ENCODE measurements at regions not wholly inside any gene's neighbourhood (a gene's known extent, or its start where the extent isn't known, plus 50 kb on each side); places are given as distances from the start of the nearest gene placed in this dataset.

DNA sequence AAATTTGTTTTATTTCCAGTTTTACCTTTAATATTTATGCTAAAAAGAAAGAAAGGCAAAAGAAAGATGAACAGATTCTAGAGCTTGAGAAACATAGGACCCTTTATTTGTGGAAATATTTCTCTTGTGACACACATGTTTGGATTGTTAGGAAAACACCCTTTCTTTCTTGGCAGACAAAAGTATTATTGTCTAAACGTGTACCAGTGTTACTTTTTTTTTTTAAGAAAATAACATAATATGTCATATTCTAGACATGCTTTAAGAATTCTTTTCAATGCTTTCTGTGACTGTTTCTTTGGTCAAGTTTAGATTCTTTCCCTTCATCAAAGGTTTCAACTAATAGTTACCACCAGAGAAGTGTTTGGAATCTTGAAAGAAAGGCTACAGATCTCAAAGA lies 183.4 kb upstream of the CNR1 start:
- no peak for DNase-seq (ENCODE audit: low read depth)

DNA sequence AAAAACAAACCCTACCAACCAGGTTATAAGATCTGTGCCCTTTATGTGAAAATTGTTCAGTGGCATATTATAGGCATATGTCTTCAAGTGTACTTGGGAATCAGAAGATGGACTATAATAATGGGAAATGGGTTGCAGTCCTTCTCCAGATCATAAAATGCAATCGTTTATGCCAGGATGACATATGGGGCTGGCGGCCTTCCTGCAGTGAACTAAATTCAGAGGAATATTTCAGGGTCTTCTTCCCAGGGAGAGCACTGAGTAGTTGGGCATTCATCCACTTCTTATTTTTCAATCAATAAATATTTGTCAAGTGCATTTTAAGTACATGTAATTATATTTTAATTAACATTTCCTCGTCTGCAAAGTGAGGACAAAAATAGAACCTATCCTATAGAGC lies 176.2 kb upstream of the CNR1 start:
- DNase-seq (ENCODE audit: low read depth), result no peak

- DNase-seq (ENCODE audit: low read depth), result no peak
Measured at GRCh38 chr6:88339761-88340160, 173.6 kb upstream of the CNR1 start.

GRCh38 chr6:88321306-88321705 lies 155.2 kb upstream of the CNR1 start:
- no peak for DNase-seq (ENCODE audit: low read depth)

GRCh38 chr6:88311561-88311960 lies 145.4 kb upstream of the CNR1 start:
- no peak for DNase-seq (ENCODE audit: low read depth)

DNA sequence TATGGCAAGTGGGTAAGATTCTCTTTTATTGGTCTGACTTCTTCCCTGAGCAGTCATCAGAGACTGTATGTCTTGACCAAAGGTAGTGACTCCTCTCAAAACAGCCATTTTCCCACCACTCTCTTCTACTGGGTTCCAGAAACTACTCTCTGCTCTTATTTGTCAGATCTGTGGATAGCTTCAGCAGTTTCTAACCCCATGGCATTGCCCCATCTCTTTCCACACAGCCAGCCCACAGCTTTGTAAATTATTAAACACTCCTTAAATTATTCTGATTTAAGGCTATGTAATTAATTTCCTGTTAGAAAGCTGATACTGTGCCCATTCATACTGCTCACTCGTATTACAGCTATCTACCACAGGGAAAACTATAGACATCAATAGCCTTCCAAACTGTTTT lies 138.4 kb upstream of the CNR1 start:
- no peak for DNase-seq (ENCODE audit: low read depth)

DNA sequence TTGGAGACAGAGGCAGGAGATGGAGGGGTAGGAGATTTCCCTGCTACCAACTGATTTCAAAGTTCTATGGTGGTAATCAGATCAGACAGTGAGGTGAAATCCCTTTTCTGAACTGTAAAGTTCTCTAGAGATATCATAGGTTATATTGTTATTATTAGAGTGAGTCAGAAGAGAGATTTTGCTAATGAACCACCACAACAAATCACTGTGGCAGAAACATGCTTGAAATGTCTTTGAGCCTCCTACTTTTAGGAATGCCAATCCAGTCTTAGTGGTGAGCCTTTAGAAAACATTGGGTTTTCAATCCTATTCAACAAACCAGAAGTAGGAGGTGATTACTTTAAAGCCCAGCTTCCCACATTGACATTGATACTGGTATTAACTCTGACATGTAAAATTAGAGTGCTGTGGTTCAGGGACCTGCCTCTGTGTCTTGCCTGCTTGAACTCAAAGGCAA lies 136.7 kb upstream of the CNR1 start:
- no peak for DNase-seq (ENCODE audit: low read depth)

- DNase-seq (ENCODE audit: low read depth), result no peak
Measured at GRCh38 chr6:88301888-88302768, 136.0 kb upstream of the CNR1 start.

DNA sequence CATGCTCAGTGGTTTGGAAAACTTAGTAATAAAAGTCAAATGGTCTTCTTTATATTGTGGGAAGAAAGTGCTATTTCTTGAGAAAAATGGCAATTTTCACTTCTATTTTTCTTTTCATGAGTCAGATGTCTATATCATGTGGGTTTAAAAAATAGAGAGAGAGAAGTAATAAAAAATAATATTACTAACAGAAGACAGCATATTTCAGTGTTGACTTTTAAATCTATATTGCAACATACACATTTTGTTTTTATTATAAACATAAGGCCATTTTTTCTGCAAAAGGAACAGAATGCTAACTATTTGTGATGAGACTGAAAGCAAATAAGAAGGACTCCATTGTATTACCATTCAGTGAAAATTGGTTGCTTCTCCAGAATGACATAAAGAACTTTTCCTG lies 135.1 kb upstream of the CNR1 start:
- DNase-seq (ENCODE audit: low read depth), result no peak

DNA sequence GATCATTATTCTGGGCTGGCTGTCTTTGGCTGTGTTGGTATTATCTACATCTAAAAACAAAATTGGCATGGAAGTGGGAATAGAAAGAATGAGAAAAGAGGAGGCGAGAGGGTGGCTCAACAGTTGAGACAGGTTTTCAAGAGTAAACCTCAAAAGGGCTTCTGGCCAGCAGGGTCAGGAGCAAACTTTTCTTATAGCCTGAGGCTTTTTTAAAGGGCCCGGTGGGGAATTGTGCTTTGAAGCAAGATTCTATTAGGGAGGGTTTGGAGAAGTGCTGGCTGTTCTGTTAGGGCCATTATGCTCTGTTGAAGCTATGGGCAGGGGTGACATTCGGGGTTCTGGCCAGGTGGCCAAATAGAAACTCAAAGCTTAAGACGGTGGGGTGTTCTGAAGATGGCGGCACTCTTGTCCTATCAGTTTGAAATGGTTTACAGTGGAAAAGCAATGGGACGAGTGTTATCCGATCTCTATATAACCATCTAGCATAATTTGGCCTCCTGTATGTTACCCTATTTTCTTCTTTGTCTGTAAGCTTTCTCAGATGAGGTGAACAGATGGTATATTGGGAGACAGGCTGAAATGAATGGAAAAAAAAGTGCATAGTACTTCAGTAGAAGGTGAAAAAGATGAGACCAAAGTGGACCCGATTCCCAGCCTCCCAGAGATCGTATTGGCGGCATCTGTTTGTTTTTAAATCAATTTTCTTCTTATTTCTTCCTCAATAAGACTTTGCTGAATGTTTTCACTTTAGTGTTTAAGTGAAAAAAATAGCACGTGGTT lies 132.1 kb upstream of the CNR1 start:
- no peak for DNase-seq (ENCODE audit: low read depth)

DNA sequence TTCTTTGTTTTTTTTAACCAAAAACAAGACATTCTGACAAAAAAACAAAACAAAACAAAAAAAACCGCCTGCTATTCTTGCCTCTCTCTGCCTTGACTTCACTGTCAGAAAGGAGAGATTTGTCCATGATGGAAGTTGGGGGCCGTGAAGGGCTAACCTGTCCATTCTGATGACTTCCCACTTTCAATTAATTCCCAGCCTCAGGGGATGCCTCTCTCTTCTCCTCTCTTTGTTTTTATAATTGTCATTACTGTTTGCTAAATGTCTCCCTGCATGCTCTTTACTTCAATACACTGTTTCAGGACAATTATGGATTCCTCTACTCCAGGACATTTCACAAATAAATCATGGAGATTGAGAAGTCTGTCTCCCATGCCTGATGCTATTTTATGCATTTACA lies 130.5 kb upstream of the CNR1 start:
- DNase-seq (ENCODE audit: low read depth), result no peak

DNA sequence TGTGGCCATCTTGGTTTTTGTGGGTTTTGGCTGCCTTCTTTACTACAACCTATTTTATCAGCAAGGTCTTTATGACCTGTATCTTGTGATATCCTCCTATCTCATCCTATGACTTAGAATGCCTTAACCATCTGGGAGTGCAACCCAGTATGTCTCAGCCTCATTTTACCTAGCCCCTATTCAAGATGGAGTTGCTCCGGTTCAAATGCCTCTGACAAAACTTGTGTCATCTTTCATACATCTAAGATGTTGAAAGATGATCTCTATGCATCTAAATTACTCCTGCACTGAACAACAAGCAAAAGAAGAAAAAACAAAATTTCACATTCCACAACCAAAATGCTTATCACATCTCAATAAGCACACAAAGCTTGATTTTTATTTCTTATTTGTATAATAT lies 129.5 kb upstream of the CNR1 start:
- no peak for DNase-seq (ENCODE audit: low read depth)

DNA sequence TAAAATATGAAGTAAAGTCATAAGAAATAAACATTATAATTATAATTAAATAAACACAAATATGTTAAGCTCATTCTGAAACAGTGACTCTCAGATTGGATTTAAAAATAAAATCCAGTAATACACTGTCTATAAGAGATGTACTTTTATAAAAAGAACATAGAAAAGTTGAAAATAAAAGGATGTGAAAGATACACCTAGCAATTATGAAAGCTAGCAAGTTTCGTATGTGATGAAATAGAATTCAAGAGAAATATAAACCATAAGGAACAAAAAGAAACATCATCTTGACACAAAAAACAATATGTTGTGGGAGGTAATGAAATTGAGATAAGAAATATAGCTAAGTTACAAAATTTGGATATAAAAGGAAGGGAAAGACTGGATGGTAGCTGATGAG lies 128.6 kb upstream of the CNR1 start:
- DNase-seq (ENCODE audit: low read depth), result no peak

DNA sequence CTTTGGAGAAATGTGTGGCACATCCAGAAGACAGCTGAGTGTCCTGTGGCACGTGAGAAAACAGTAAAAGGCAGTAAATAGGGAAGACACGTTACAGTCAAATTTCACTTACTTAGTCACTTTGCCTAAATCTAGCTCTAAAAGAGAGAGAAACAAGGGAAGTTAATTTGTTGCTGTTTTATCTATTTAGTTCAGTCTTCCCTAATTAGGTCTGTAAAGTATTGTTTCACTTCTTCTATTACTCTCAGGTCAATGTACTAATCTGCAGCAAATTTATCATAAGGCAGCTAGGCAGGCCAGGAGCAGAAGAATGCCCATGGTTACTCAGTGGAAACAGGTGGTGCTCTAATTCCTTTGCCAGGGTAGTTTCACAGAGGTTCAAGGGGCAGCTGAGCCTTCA lies 124.3 kb upstream of the CNR1 start:
- DNase-seq (ENCODE audit: low read depth), result no peak

- no peak for DNase-seq (ENCODE audit: low read depth)
Measured at GRCh38 chr6:88287696-88288095, 121.5 kb upstream of the CNR1 start.

DNA sequence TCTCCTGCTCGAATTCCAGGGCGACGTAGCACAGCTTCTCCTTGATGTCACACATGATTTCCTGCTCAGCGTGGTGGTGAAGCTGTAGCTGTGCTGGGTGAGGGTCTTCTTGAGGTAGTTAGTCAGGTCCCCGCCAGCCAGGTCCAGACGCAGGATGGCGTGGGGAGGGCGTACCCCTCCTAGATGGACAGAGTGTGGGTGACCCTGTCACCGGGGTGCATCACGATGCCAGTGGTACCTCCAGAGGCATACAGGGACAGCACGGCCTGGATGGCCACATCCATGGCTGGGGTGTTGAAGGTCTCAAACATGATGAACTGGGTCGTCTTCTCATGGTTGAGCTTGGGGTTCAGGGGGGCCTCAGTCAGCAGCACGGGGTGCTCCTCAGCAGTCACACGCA lies 110.2 kb upstream of the CNR1 start:
- DNase-seq (ENCODE audit: low read depth), result no peak

DNA sequence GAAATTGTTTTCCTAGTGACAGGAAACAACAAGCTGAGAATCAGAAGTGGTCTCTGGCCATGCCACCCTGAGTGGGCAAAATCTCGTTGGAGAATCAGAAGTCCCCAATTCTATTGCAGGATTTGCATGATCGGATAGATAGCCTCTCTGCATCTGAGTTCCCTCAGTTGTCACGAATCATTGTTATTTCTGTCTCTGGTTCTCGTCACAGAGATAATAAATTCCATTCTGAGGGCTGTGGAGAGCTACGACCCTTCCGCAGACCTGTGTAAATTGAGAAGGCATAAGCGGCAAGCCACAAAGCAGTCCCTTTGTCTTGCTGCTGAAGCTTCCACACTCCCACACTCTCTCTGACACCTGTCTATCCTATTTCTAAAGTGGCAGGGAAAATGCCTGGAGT lies 102.4 kb upstream of the CNR1 start:
- no peak for DNase-seq (ENCODE audit: low read depth)

DNA sequence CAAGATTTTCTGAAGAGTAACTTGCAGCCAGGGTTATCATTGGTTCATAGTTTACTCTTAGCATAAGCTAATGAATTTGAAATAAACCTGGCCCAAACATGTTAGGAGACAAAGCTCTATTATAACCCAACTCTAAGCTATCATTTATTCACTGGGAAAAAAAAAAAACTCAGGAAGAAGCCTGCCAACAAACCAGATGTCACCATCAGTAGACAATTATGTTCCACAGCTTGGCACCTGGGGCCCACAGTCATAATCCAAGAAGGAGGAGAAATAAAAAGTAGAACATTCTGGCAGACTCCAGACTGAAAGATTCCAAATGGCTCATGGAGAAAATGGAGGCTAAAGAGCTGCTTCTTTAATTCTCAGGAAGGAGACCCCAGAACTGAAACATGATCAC lies 100.0 kb upstream of the CNR1 start:
- no peak for DNase-seq (ENCODE audit: low read depth)

- no peak for DNase-seq (ENCODE audit: low read depth)
Measured at GRCh38 chr6:88263591-88263990, 97.4 kb upstream of the CNR1 start.

DNA sequence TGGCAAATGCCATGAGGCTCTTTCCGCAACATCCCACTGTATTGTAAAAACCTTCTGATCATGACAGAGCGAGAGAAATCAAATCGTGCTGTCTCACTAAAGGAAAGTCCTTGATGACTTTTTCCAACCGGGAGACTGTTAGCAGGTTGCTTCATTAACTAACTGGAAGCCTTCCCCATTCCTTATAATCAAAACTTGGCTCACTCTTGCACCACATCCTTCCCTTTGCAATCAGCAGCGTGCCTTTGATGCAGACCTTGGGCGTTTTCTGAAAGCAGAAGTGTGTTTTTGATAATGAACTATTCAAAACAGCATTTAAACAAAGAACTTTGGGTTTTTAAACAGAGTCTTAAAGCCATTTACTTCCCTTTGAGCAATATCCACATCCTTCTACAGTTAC lies 96.2 kb upstream of the CNR1 start:
- no peak for DNase-seq (ENCODE audit: low read depth)

DNA sequence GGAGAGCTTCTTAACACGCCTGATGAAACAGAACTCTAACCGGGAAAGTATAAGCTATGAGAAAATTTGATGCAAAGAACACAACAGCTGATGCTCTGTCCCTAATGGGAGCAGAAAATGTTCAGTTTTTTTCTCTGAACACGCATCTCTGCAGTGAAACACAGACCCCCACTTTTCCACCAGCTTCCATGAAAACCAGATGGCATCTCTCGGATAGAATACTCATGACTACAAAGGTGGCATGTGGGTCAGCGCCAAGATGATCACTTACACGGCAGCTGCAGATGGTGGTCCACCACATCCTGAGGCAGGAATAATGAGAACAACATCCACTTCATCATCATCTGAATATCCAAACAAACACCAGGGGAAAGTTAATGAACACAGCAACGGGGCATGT lies 85.2 kb upstream of the CNR1 start:
- no peak for DNase-seq (ENCODE audit: low read depth)

GRCh38 chr6:88248709-88249321 lies 82.7 kb upstream of the CNR1 start:
- no peak for DNase-seq (ENCODE audit: low read depth)

DNA sequence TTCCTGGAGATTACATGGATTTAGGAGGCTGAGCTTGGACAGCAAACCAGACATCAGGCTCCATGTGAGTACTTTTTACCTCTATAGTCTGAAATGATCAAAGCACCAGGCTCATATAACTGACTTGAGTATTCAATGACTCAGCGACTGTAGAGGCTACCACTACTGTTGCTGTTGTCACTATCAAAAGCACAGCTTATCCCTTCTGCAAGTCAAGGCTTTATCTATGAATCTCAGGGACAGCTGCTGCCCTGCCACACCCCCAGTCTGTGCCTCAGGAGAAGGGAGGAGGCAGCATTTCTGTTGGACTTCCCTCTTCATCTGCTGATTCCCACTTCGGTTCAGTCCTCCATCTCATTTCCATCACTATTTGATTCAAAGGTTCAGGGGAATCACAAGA lies 80.5 kb upstream of the CNR1 start:
- DNase-seq (ENCODE audit: low read depth), result no peak

All from LHCN-M2 (cell line).